NCI-H446 (cell line): ENCODE measurements at regions not wholly inside any gene's neighbourhood (a gene's known extent, or its start where the extent isn't known, plus 50 kb on each side); places are given as distances from the start of the nearest gene placed in this dataset.
A peak's percentile ranks its signal among the peaks of the same experiment; 100 is the strongest.

Experiments
- DNase-seq, 2 experiments: peaks; one replicate each; lab custom pipeline; 2025; lab: John Stamatoyannopoulos, UW

DNA sequence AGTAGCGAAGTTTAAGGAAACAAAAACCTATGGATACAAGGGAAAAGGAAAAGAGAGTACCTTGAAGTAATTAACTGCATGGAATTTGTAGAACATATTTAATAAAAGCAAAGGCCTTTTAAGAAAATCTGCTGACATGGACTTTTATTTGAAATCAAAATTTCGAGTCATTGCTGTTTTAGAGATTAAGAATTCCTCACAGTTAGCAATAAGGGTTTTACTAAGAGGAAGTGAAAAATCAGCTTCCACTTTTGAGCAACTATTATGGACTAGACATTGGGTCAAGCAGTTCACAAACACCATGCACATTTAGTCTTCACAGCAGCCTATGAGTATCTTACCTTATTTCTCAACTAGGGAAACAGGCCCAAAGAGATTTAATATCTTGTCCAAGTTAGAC, 876.3 kb downstream of the BCL11A start:
- no peak for DNase-seq

DNA sequence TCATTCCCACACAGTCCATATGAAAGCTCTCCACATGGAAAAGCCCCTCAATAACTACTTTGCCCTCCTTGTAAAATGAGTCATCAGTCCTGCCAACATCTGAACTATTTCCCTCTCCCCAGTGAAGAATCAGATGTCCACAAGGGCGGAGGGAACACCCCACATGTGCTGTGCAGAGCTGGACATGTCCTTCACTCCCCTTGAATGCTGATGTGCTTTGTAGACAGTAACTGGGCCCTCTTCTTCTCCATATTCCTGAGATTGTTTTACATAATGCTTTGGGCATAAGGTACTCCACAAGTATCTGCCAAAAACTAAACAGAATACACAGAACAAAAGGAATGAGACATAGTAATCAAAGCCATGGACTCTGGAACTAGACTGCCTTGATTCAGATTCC, 879.4 kb downstream of the BCL11A start:
- DNase-seq = no peak

- DNase-seq = peak; percentile 70 to 74
These were observed 888.4 kb downstream of the BCL11A start for GRCh38 chr2:59665021-59665420.

DNA sequence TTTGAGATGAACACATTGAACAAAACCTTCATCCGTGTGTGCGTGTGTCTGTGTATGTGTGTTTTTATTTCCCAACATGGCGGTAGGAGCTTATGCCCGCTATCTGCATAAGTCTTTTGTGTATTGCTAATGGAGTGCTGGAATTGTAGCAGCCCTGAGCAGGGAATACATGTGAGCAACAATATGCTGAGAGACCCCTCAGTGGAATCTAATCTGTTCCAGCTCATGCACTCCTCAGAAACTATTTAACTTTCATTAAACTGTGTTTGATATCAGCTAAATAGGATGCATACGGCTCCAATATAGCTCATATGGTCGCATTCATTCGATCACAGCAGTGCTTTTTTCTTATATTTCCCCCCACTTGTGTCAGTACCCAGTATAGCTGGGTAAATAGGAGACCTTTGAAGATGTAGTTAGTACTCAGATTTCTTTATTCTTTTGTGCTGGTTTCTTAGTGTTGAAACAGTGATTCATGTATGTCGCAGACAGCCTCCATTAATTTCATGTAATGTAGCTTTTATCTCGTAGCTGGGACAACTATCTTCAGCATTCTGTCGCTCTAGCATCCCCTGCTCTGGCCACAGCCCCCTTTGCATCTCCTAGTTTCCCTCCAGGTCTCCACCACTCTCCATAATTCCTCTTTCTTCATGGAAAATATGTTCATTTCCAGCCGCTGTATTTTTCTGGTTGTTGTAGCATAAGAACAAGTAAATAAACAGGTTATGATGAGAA, 891.2 kb downstream of the BCL11A start:
- no peak for DNase-seq

- no peak for DNase-seq
These were observed 893.2 kb downstream of the BCL11A start for GRCh38 chr2:59660262-59660661.

DNA sequence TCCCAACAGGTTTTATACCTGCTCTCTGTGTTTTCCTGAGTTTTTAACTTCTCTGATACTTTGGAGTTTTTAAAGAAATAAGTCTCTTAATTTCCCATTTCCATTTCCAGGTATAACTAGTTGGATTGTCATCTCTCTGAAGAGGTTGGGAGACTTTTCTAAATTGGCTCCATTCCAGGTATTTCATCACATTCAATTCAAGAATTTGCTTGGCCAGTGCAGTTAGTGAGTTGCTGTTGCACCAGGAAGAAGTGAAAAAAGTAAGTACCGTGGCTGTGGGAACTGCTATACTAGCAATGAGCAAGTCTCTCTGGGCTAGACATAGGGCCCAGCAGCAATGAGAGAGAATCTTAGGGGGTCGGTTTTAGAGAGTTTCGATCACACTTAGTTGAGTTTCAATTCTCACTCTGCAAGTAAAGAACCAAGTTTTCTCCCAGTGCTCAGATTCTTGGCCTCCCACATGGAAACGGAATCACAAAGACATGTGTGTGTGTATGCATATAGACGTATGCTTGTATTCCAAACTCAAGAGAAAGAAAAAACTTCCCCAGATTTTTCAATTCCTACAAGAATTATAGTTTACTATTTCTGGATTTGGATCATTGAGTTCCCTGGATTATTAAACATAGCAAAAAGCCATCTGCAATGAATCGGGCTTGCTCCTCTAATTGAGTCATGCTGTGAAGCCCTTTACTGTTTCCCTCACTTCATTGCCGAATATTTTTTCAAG, 894.4 kb downstream of the BCL11A start:
- no peak for DNase-seq

DNA sequence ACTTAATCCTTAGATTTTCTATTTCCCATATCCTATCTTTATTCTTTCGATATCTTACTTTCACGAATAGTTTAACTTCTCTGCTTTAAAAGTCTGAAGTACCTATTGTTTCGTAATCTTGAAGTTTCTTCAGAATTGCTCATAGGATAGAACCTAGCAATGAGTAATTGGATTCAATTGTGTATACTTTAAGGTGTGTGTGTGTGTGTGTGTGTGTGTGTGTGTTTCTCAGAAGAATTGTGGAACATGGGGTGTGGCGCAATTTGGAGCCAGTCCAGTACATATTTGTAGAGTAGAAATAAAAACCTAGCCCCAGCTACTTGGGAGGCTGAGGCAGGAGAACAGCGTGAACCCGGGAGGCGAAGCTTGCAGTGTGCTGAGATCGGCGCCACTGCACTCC, 897.6 kb downstream of the BCL11A start:
- no peak for DNase-seq

DNA sequence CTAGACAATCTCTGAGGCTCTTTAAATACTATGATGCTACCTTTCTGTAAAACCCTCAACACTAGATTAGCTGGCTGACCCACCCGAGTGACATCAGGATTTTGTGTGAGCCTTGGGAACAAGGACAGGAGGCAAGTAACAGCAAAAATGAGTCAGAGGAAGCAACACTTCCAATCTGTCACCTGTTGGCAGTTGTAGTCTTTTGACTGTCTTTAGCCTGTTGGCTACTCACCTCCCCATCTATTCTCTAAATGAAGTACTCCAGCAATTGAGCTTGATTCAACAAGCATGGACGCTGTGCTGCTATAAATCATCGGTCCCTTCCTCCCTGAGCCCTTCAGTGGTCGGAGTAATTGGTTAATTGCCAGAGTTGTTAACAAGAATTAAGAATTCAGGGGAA, 898.7 kb downstream of the BCL11A start:
- DNase-seq = peak in 1 of 2 experiments; percentile 23

GRCh38 chr2:59653164-59653563, 900.3 kb downstream of the BCL11A start:
- DNase-seq = no peak

DNA sequence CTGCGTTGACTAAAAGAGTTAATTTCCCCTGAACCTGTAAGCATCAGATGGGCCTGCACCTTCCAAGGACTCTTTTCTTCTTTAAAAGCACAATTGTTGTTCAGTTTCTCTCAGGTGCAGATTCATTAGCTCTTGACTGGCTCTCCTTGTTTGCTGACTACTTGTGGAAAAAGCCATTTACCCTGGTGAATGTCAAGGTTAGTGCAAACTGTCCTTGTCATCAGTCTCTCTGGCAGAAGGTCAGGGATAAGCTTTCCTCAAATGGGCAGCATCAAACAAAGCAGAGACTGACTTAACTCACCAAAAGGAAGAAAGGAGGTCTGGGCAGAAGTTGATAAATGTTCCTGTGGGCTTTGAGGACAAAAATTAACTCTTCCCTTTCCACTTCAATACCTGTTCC, 922.7 kb downstream of the BCL11A start:
- no peak for DNase-seq

GRCh38 chr2:59627599-59627998, 925.9 kb downstream of the BCL11A start:
- DNase-seq = no peak

- DNase-seq = no peak
These were observed 930.7 kb downstream of the BCL11A start for GRCh38 chr2:59622599-59623308.

GRCh38 chr2:59604123-59604522, 949.3 kb downstream of the BCL11A start:
- no peak for DNase-seq

GRCh38 chr2:59594671-59595222, 958.7 kb downstream of the BCL11A start:
- DNase-seq = no peak

GRCh38 chr2:59590798-59591197, 962.7 kb downstream of the BCL11A start:
- DNase-seq = no peak

DNA sequence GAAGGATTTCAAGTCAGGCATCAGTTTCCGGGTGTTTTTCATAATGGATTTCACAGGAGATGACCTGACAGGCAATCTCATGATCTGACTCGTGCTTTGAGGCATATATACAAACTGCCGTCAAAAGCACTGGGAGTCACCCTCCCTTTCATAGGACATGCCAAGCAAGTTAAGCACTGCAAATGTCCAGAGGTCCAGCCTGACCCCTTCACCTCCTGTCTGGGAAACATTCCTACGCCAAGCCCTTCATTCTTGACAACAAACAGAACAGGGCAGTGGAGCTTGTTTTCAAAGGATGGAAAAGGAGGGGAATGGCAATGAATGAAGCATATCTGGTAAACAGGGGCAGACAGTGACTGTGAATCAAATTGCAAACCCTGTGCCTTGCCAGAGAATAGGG, 963.6 kb downstream of the BCL11A start:
- no peak for DNase-seq

DNA sequence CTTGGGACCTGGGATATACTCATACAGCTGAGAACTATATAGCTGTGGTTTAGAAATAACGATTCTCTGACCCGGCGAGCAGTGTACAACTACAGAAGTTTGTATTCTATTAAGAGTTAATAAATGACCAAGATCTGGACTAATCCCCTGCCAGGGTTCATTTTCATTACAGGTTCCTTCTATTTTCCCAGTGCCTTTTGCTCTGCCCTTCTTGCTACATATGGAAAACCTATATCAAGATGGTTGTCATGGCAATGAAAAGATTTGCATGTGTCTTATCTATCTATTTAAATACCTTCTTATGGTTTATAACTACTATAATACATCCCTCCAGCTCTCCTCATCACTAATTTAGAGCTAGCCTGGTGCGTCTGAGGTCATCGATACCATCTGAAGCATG, 965.2 kb downstream of the BCL11A start:
- no peak for DNase-seq

GRCh38 chr2:59586176-59586575, 967.3 kb downstream of the BCL11A start:
- no peak for DNase-seq

DNA sequence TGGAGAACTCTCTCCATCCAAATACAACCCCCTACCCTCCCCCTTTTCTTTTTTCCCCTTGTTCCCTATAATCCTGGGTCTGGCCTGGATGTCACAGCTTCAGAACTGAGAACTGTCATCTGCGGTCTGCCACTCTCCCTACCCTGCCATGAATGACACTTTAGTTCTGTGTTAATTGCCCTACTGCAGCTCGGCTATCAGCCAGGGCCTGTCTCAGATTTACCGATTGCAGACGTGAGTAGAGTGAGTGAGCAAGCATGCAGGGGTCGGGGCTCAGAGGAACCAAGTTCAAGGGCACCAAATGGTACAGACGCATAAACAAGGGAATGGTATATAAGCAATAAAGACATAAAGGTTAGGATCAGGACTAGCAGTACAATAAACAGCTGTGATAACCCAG, 967.8 kb downstream of the BCL11A start:
- DNase-seq = no peak

DNA sequence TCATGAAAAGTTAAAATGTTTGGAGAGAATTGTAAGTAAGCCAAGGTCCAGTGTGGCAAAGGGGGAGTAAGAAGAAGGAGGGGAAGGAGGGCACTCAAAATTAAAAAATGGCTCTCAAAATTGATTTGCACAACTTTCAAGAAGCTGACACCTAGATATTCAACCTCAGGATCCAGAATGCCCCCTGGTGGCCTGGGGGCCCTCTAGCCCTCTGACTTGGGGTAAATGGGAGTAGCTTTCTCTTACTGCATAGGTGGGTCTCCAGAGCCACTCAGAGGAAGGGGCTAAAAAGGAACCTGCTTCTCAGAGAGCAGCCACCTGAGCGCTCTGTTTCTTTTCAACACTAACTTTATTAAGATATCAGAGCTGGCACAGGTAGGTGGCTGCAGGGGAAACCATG, 968.5 kb downstream of the BCL11A start:
- peak in 1 of 2 experiments; percentile 16 for DNase-seq

DNA sequence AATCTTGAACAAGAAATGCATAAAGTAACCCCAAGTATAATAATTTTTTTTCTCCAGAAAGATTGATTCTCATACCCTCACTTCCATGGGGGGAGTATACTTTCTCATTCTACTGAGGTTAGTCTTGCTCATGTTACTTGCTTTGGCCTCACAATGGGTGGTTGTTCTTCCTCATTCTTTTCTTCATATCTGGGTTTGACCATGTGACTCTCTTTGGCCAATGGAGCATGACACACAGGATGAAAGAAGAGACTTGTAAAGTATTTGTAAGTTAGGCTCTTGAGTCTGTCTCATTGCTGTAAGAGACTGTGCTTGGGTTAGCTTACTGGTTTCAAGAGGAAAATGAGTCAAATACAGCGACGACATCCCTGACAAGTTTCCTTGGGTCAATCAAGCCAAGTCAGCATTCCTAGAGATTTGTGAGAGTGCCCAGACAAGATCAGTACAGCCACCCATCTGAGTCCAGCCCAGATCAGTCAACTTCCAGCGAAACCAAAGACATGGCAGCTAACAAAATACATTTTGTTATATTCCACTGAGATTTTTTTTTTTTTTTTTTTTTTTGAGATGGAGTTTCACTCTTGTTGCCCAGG, 970.2 kb downstream of the BCL11A start:
- no peak for DNase-seq

- no peak for DNase-seq
These were observed 975.1 kb downstream of the BCL11A start for GRCh38 chr2:59578349-59578748.
